Mesendoderm (in vitro differentiated cells): ENCODE measurements at regions not wholly inside any gene's neighbourhood (a gene's known extent, or its start where the extent isn't known, plus 50 kb on each side); places are given as distances from the start of the nearest gene placed in this dataset.

Source experiments
- DNase-seq: peaks from one replicate; pipeline ENCODE4 v3.0.0; 2013
- H2AK5ac ChIP-seq: 2 replicates; pipeline ENCODE4 v1.6.1; 2013; ENCODE audit warnings: low read length, inconsistent platforms
- H2BK120ac ChIP-seq: 2 replicates; pipeline ENCODE4 v1.6.1; 2013; ENCODE audit warnings: low read depth, mild to moderate bottlenecking, low read length, moderate library complexity, mixed read lengths
- H2BK15ac ChIP-seq: replicated peaks from 2 replicates; pipeline ENCODE4 v1.6.1; 2013; ENCODE audit warnings: low read depth, mild to moderate bottlenecking, moderate library complexity
- H2BK5ac ChIP-seq: 2 replicates; pipeline ENCODE4 v1.6.1; 2013; ENCODE audit warnings: low read length, inconsistent platforms
- H3K18ac ChIP-seq: 2 replicates; pipeline ENCODE4 v1.6.1; 2013; ENCODE audit warnings: mild to moderate bottlenecking, low read length, mixed read lengths
- H3K23ac ChIP-seq: one replicate; pipeline ENCODE4 v1.6.1; 2013; ENCODE audit warnings: low read length
- H3K27ac ChIP-seq: 2 replicates; pipeline ENCODE4 v1.5.1; 2013; ENCODE audit warnings: low read depth, mild to moderate bottlenecking, inconsistent platforms, low read length, moderate library complexity
- H3K27me3 ChIP-seq: 2 replicates; pipeline ENCODE4 v1.6.1; 2013; ENCODE audit warnings: low read length, control low read depth, mild to moderate bottlenecking, inconsistent platforms; ENCODE audit not compliant: insufficient read depth, poor library complexity
- H3K36me3 ChIP-seq: 2 replicates; pipeline ENCODE4 v1.6.1; 2013; ENCODE audit warnings: low read length, inconsistent platforms; ENCODE audit not compliant: control insufficient read depth, insufficient read depth
- H3K4ac ChIP-seq: one replicate; pipeline ENCODE4 v1.6.1; 2013; ENCODE audit warnings: low read depth, mild to moderate bottlenecking, low read length, moderate library complexity
- H3K4me1 ChIP-seq: 2 replicates; pipeline ENCODE4 v1.6.1; 2013; ENCODE audit warnings: low read depth, low read length, inconsistent platforms; ENCODE audit not compliant: control insufficient read depth
- H3K4me2 ChIP-seq: 2 replicates; pipeline ENCODE4 v1.6.1; 2013; ENCODE audit warnings: low read length
- H3K4me3 ChIP-seq: 2 replicates; pipeline ENCODE4 v1.5.1; 2013; ENCODE audit warnings: mild to moderate bottlenecking, low read length
- H3K56ac ChIP-seq: one replicate; pipeline ENCODE4 v1.6.1; 2013; ENCODE audit warnings: low read length
- H3K79me1 ChIP-seq: 2 replicates; pipeline ENCODE4 v1.6.1; 2013; ENCODE audit warnings: low read length, inconsistent platforms
- H3K79me2 ChIP-seq: 2 replicates; pipeline ENCODE4 v1.6.1; 2013; ENCODE audit warnings: mild to moderate bottlenecking, low read length; ENCODE audit not compliant: control insufficient read depth, insufficient read depth
- H3K9ac ChIP-seq: 2 replicates; pipeline ENCODE4 v1.6.1; 2013; ENCODE audit warnings: low read length, inconsistent platforms
- H4K5ac ChIP-seq: one replicate; pipeline ENCODE4 v1.6.1; 2013; ENCODE audit warnings: low read length
- H4K8ac ChIP-seq: one replicate; pipeline ENCODE4 v1.6.1; 2013; ENCODE audit warnings: low read depth, mild to moderate bottlenecking, control low read depth, low read length, moderate library complexity
- WGBS: extraction: QIAGEN DNeasy Blood & Tissue Kit; methylation state at CpG from one replicate; pipeline ENCODE4 v1.1.7; 2013; ENCODE audit warnings: low lambda C conversion rate, missing lambda C conversion rate; ENCODE audit not compliant: insufficient coverage; ENCODE audit errors: extremely low coverage; 5-methylcytosine and 5-hydroxymethylcytosine counted together

GRCh38 chr1:47505267-47505666, 67.4 kb downstream of the FOXD2 start:
- Histone ChIP-seq H3K27me3 (peaks cover 14% of the 10 kb centered on the region), H3K4me2 (no peak overlapping the region), H3K9ac (no peak overlapping the region), H3K36me3 (no peaks in the 10 kb centered on the region), H2BK120ac (no peak overlapping the region), H3K27ac (no peak overlapping the region), H2BK5ac (no peak overlapping the region), H3K4me1 (no peaks in the 10 kb centered on the region), H3K56ac (no peak overlapping the region), H3K79me2 (no peaks in the 10 kb centered on the region), H3K18ac (no peak overlapping the region), H4K8ac (no peak overlapping the region), H3K4ac (no peak overlapping the region), H2AK5ac (no peak overlapping the region), H3K4me3 (no peak overlapping the region), H3K23ac (no peak overlapping the region), H4K5ac (no peak overlapping the region), H3K79me1 (no peaks in the 10 kb centered on the region), H2BK15ac (no peak overlapping the region)
- no CpG with 5 or more reads among the region's 2 CpGs for WGBS
- no peak for DNase-seq

GRCh38 chr1:47506053-47506452, 68.2 kb downstream of the FOXD2 start:
- no peak overlapping the region for H3K4me2 ChIP-seq
- no peak overlapping the region for H2AK5ac ChIP-seq
- no peak overlapping the region for H3K56ac ChIP-seq
- no peaks in the 10 kb centered on the region for H3K4me1 ChIP-seq
- no peak overlapping the region for H2BK120ac ChIP-seq
- no CpG with 5 or more reads among the region's 2 CpGs for WGBS
- no peak overlapping the region for H3K27ac ChIP-seq
- H3K4ac ChIP-seq, result no peak overlapping the region
- H3K18ac ChIP-seq, result no peak overlapping the region
- H3K36me3 ChIP-seq, result no peaks in the 10 kb centered on the region
- no peak overlapping the region for H2BK15ac ChIP-seq
- no peak overlapping the region for H4K8ac ChIP-seq
- no peak overlapping the region for H3K23ac ChIP-seq
- DNase-seq, result no peak
- no peak overlapping the region for H3K4me3 ChIP-seq
- no peaks in the 10 kb centered on the region for H3K79me2 ChIP-seq
- H3K9ac ChIP-seq, result no peak overlapping the region
- peaks cover 14% of the 10 kb centered on the region for H3K27me3 ChIP-seq
- H4K5ac ChIP-seq, result no peak overlapping the region
- no peak overlapping the region for H2BK5ac ChIP-seq
- no peaks in the 10 kb centered on the region for H3K79me1 ChIP-seq

GRCh38 chr1:47507144-47507543, 69.3 kb downstream of the FOXD2 start:
- no peak overlapping the region for H3K4me3 ChIP-seq
- H2AK5ac ChIP-seq, result no peak overlapping the region
- no peaks in the 10 kb centered on the region for H3K36me3 ChIP-seq
- WGBS, result no CpG with 5 or more reads among the region's 3 CpGs
- no peak for DNase-seq
- no peak overlapping the region for H3K56ac ChIP-seq
- H2BK15ac ChIP-seq, result no peak overlapping the region
- H3K18ac ChIP-seq, result no peak overlapping the region
- H3K27me3 ChIP-seq, result peaks cover 14% of the 10 kb centered on the region
- no peak overlapping the region for H2BK120ac ChIP-seq
- no peak overlapping the region for H2BK5ac ChIP-seq
- H4K5ac ChIP-seq, result no peak overlapping the region
- no peak overlapping the region for H3K27ac ChIP-seq
- H3K79me1 ChIP-seq, result no peaks in the 10 kb centered on the region
- H3K9ac ChIP-seq, result no peak overlapping the region
- no peak overlapping the region for H3K23ac ChIP-seq
- H3K4ac ChIP-seq, result no peak overlapping the region
- H4K8ac ChIP-seq, result no peak overlapping the region
- no peaks in the 10 kb centered on the region for H3K79me2 ChIP-seq
- no peak overlapping the region for H3K4me2 ChIP-seq
- H3K4me1 ChIP-seq, result no peaks in the 10 kb centered on the region

- Histone ChIP-seq H2BK15ac (no peak overlapping the region), H3K4me1 (no peaks in the 10 kb centered on the region), H3K79me2 (no peaks in the 10 kb centered on the region), H3K4ac (no peak overlapping the region), H3K56ac (peak overlapping the region; percentile 72), H3K18ac (peak overlapping the region; percentile 68), H4K5ac (no peak overlapping the region), H2AK5ac (no peak overlapping the region), H3K4me3 (peak overlapping the region; percentile 8), H3K23ac (no peak overlapping the region), H3K9ac (peak overlapping the region; percentile 54), H3K27ac (no peak overlapping the region), H3K4me2 (peak overlapping the region; percentile 78), H2BK120ac (no peak overlapping the region), H3K79me1 (no peaks in the 10 kb centered on the region), H3K27me3 (peaks cover 14% of the 10 kb centered on the region), H2BK5ac (no peak overlapping the region), H4K8ac (no peak overlapping the region), H3K36me3 (no peaks in the 10 kb centered on the region)
- WGBS, result no CpG with 5 or more reads among the region's 77 CpGs
- peak; percentile 49 for DNase-seq
These were observed 70.2 kb downstream of the FOXD2 start for GRCh38 chr1:47507881-47508701.

GRCh38 chr1:47508702-47509431, 71.0 kb downstream of the FOXD2 start:
- H4K8ac ChIP-seq, result no peak overlapping the region
- H3K4ac ChIP-seq, result no peak overlapping the region
- H3K9ac ChIP-seq, result peak overlapping the region; percentile 54
- H3K79me2 ChIP-seq, result no peaks in the 10 kb centered on the region
- no peak overlapping the region for H4K5ac ChIP-seq
- no peak overlapping the region for H3K4me3 ChIP-seq
- H2BK5ac ChIP-seq, result no peak overlapping the region
- peak overlapping the region; percentile 68 for H3K18ac ChIP-seq
- DNase-seq, result peak; percentile 31
- no peak overlapping the region for H2BK15ac ChIP-seq
- H3K4me2 ChIP-seq, result peak overlapping the region; percentile 78
- H3K79me1 ChIP-seq, result no peaks in the 10 kb centered on the region
- WGBS, result no CpG with 5 or more reads among the region's 18 CpGs
- H2BK120ac ChIP-seq, result no peak overlapping the region
- no peak overlapping the region for H2AK5ac ChIP-seq
- H3K27me3 ChIP-seq, result peaks cover 14% of the 10 kb centered on the region
- H3K27ac ChIP-seq, result no peak overlapping the region
- no peaks in the 10 kb centered on the region for H3K4me1 ChIP-seq
- H3K36me3 ChIP-seq, result no peaks in the 10 kb centered on the region
- H3K56ac ChIP-seq, result peak overlapping the region; percentile 72
- H3K23ac ChIP-seq, result no peak overlapping the region
